Breast epithelium (tissue), 3 donors: ENCODE measurements at regions not wholly inside any gene's neighbourhood (a gene's known extent, or its start where the extent isn't known, plus 50 kb on each side); places are given as distances from the start of the nearest gene placed in this dataset.

Experiments
- POLR2AphosphoS5 ChIP-seq, 3 donors: sonication (generic); formaldehyde crosslinking; IDR thresholded peaks; one replicate each; pipeline ENCODE4 v1.6.1; 2017; ENCODE audit warnings: antibody characterized with exemption in 3 of 3
- TF ChIP-seq, protein P1 (sequence below), 3 donors: fragments of 450-650 bp; IDR thresholded peaks; one replicate each; pipeline ENCODE4 v1.5.1; 2016 to 2017; ENCODE audit warnings: antibody characterized with exemption in 3 of 3, mild to moderate bottlenecking in 3 of 3, moderate library complexity in 3 of 3

DNA sequence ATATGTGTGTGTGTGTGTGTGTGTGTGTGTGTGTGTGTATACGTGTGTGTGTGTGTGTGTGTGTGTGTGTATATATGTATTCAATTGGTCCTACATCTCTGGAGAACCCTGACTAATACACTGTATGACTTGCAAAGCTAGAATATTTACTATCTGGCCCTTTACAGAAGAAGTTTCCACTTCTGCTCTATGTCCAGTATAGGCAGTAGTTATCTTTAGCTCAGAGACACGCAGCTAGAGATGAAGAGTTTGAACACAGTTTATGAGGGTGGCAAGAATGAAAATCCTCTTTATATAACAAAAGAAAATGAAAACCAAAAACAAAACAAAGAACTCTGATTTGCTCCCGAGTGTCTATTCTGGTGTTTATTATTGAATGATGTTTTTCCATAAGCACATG is 201.2 kb downstream of the ASB1 start:
- TF ChIP-seq, protein P1, sequence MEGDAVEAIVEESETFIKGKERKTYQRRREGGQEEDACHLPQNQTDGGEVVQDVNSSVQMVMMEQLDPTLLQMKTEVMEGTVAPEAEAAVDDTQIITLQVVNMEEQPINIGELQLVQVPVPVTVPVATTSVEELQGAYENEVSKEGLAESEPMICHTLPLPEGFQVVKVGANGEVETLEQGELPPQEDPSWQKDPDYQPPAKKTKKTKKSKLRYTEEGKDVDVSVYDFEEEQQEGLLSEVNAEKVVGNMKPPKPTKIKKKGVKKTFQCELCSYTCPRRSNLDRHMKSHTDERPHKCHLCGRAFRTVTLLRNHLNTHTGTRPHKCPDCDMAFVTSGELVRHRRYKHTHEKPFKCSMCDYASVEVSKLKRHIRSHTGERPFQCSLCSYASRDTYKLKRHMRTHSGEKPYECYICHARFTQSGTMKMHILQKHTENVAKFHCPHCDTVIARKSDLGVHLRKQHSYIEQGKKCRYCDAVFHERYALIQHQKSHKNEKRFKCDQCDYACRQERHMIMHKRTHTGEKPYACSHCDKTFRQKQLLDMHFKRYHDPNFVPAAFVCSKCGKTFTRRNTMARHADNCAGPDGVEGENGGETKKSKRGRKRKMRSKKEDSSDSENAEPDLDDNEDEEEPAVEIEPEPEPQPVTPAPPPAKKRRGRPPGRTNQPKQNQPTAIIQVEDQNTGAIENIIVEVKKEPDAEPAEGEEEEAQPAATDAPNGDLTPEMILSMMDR (IDR thresholded peaks at IDR 0.05), result no peak
- no peak for TF ChIP-seq POLR2AphosphoS5 (IDR thresholded peaks at IDR 0.05)
